ENCODE measurements at regions not wholly inside any gene's neighbourhood (a gene's known extent, or its start where the extent isn't known, plus 50 kb on each side); places are given as distances from the start of the nearest gene placed in this dataset.

DNA sequence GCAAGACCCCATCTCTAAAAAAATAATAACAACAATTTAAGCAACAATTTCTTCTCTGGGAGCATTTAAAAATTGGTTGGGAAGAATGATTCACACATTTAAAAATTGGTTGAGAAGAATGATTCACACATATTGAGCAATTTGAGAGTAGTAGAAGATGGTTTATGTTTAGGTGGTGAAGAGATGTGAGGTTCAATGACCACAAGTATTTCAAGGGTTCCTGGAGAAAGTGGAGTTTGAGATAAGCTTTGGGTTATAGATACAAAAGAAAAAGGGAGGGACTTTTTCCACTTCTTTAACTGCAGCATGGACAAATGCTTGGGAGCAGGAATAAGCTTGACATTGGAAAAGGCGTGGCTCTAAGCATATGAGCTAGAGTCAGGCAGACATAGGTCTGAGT is 145.7 kb upstream of the NPHP3 start:
- TF ChIP-seq CTCF (IDR thresholded peaks at IDR 0.05): no peak
- TF ChIP-seq POLR2A (IDR thresholded peaks at IDR 0.05): no peak

Measured in uterus (tissue), 2 donors.